Skeletal muscle cell (primary cell): ENCODE measurements at regions not wholly inside any gene's neighbourhood (a gene's known extent, or its start where the extent isn't known, plus 50 kb on each side); places are given as distances from the start of the nearest gene placed in this dataset.

Source experiments
- DNase-seq: peaks from one replicate; pipeline ENCODE4 v3.0.0-alpha.2; 2010; ENCODE audit warnings: low read depth
- H3K4me3 ChIP-seq: 2 replicates; pipeline ENCODE4 v1.5.1; 2011; ENCODE audit warnings: low read depth, mild to moderate bottlenecking, control low read depth, low read length, moderate library complexity

- DNase-seq: no peak
These were observed 527.4 kb upstream of the ATXN8OS start for GRCh38 chr13:69580255-69580654.

GRCh38 chr13:69579351-69579750, 528.3 kb upstream of the ATXN8OS start:
- DNase-seq: no peak
- H3K4me3 ChIP-seq: no peak overlapping the region

More at GRCh38 chr13:69580255-69580654, 527.4 kb upstream of the ATXN8OS start:
- H3K4me3 ChIP-seq: no peak overlapping the region

GRCh38 chr13:69571606-69572323, 535.9 kb upstream of the ATXN8OS start:
- no peak overlapping the region for H3K4me3 ChIP-seq
- no peak for DNase-seq

GRCh38 chr13:69567514-69567913, 540.1 kb upstream of the ATXN8OS start:
- H3K4me3 ChIP-seq: no peak overlapping the region
- DNase-seq: no peak

DNA sequence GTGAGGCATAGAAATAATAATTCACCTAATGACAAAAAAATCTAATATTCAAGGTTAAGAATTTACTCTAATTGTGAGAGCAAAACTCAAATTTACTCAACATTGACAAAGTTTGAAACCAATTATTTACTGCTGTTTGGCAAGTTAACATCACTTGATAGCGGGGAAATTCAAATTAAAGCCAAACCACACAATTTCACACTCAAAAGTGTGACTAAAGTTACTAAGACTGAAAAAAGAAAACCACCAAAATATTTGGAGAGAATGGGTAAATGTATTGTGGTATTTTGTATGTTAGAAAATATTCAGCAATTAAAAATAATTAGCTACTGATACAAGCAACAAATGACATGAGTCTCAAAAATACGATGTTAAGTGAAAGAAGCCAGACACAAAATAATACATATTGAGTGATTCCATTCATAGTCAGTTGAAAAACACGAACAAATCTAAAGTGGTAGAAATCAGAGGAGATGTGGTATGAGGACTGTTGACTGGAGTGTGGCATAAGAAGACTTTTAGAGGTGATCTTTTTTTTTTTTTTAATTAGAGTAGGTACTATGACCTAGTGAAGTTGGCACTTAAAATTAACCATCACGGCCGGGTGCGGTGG, 541.4 kb upstream of the ATXN8OS start:
- DNase-seq: no peak
- H3K4me3 ChIP-seq: no peak overlapping the region

- DNase-seq: no peak
These were observed 542.3 kb upstream of the ATXN8OS start for GRCh38 chr13:69565334-69565733.

GRCh38 chr13:69556540-69557196, 551.0 kb upstream of the ATXN8OS start:
- H3K4me3 ChIP-seq: no peak overlapping the region

More at GRCh38 chr13:69565334-69565733, 542.3 kb upstream of the ATXN8OS start:
- H3K4me3 ChIP-seq: no peak overlapping the region

GRCh38 chr13:69553976-69554375, 553.6 kb upstream of the ATXN8OS start:
- no peak overlapping the region for H3K4me3 ChIP-seq
- DNase-seq: no peak

More at GRCh38 chr13:69556540-69557196, 551.0 kb upstream of the ATXN8OS start:
- no peak for DNase-seq

GRCh38 chr13:69551193-69551592, 556.4 kb upstream of the ATXN8OS start:
- no peak overlapping the region for H3K4me3 ChIP-seq
- DNase-seq: no peak

GRCh38 chr13:69547780-69548179, 559.8 kb upstream of the ATXN8OS start:
- no peak for DNase-seq
- no peak overlapping the region for H3K4me3 ChIP-seq

- no peak for DNase-seq
- no peak overlapping the region for H3K4me3 ChIP-seq
These were observed 562.1 kb upstream of the ATXN8OS start for GRCh38 chr13:69545551-69545950.

DNA sequence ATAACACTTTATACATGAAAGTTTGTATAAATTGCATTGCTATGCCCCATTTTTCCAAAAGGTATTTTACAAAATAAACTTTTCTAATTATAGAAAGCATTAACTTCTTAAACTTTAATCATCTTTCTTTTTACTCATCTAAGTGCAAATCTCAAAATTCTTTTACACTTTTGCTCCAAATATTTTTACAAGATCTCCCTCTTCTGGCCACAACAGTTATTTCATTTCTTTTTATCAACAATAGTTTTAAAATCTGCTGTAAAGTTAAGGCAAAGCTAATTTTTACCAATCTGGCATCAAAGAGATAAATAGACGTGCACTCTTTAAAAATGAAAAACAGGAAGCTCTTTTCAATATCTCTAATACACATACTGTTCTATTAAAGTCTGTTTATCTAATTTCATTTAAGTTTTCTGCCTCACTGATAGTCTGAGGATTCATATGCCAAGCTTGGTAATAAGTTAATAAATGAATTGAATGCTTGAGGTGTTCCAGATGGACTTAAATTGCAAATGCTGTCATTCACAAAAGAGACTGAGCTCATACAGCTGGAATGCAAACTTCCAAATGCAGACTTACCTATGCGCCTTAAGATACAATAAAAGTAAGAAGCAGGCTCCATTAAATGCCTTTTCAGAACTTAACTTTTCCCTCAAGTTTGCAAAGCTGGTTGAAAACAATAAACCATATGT, 583.0 kb upstream of the ATXN8OS start:
- no peak for DNase-seq
- no peak overlapping the region for H3K4me3 ChIP-seq

GRCh38 chr13:69496981-69497380, 610.6 kb upstream of the ATXN8OS start:
- DNase-seq: no peak

DNA sequence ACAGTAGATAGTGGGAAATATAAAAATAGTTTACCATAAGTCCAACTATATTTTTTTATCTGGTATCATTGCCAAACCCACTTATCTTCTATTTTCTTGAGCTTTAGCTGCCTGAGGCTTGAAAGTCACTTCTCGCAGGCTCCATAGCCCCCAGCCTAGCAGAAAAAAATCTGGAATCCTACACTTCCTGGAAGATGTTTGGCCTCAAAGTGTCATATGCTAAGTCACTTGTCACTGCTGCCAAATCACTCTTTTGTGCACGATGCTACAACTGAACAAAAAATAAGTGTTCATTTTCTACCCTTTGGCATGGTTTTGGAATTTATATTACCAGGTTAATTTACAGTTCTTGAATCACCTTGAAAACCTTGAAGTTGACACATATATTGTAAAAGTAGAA, 612.5 kb upstream of the ATXN8OS start:
- H3K4me3 ChIP-seq: no peak overlapping the region
- no peak for DNase-seq

More at GRCh38 chr13:69496981-69497380, 610.6 kb upstream of the ATXN8OS start:
- H3K4me3 ChIP-seq: no peak overlapping the region

DNA sequence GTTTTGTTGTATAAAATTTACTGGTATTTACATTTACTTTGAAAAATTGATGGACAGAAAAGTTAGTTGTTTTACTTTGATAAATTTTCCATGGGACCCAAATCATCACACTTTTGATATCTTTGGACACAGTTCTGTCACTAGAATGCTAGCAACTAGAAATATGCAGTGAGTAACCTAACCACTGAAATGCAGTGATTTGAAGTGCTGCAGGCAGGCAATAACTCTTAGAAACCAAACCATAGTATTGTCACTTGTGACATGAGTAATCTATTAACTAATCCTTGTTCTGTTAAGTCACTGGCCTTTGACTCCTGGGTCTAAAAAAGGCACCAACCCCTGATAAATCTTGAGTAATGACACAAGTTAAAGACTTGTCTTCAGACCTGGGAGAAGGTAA, 620.0 kb upstream of the ATXN8OS start:
- DNase-seq: no peak

GRCh38 chr13:69485991-69486592, 621.5 kb upstream of the ATXN8OS start:
- no peak overlapping the region for H3K4me3 ChIP-seq
- DNase-seq: no peak

More for the DNA sequence above, 620.0 kb upstream of the ATXN8OS start:
- no peak overlapping the region for H3K4me3 ChIP-seq

- DNase-seq: no peak
- H3K4me3 ChIP-seq: no peak overlapping the region
These were observed 630.2 kb upstream of the ATXN8OS start for GRCh38 chr13:69477451-69477850.

DNA sequence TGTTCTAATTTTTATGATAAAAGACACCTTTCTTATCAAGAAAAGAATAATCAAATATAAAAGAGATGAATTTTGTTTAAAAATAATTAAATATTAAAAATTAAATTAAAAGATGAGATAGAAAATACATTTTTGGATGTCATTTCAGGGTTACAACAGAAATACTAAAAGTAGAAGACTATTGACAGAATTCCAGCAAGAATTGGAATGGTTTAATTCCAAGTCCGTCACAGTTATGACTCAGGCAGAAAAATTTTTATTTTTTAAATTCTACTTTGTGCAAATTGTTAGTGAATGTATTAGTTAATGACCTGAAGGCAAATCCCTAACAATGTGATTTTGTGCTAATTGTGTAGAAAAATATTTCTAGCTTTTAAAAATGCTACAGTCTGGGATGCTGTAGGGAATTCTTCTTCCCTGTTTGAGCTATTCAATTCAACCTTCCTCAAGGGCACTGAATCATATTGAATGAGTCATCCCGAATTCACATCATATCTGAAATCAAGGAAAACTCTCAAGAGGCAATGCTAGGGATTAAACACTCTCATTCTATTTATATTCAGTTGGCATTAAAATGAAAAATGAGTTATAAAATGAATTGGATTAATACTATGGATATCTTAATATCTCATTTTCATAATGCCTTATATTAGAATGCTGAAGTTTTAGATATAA, 633.5 kb upstream of the ATXN8OS start:
- DNase-seq: no peak

DNA sequence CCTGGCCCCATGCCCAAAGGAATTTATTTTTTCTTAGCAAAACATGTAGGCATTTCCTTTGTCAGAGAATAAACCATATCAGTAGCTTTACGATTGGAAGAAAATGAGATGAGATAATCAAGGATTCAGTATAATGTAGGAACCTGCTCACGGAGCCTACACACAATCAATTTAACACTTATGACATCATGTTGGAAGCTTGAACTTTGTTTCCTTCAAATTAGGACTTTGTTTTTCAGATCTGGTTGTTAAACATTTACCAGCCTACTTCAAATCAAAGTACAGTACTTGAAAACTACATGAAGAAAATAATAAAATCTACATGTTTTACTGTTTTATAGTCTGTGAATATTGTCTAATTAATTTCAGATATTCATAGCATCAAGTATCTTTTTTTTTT, 639.0 kb upstream of the ATXN8OS start:
- DNase-seq: no peak
- H3K4me3 ChIP-seq: no peak overlapping the region

More for the DNA sequence above, 633.5 kb upstream of the ATXN8OS start:
- H3K4me3 ChIP-seq: no peak overlapping the region
